Calu3 (cell line): ENCODE measurements at regions not wholly inside any gene's neighbourhood (a gene's known extent, or its start where the extent isn't known, plus 50 kb on each side); places are given as distances from the start of the nearest gene placed in this dataset.

Experiments
- BruUV-seq: library from RNA; stranded (reverse); fragments of 400-500 nt; replicated peaks from 2 replicates; lab custom pipeline; 2021; lab: Mats Ljungman, UMichigan
- CTCF ChIA-PET: fragments of 300-600 bp; sonication (Branson Sonifier 250); formaldehyde crosslinking; loops from one replicate; lab custom pipeline; 2022; ENCODE audit warnings: antibody characterized with exemption; lab: Charles Lee
- DNase-seq: peaks from one replicate; pipeline ENCODE4 v3.0.0; 2022
- H3K27ac Mint-ChIP-seq: one replicate; pipeline ENCODE4 v1.8.0; 2022; ENCODE audit warnings: mixed read lengths; ENCODE audit not compliant: unreplicated experiment
- H3K27me3 Mint-ChIP-seq: one replicate; pipeline ENCODE4 v1.8.0; 2022; ENCODE audit warnings: mixed read lengths; ENCODE audit not compliant: unreplicated experiment
- H3K36me3 Mint-ChIP-seq: one replicate; pipeline ENCODE4 v1.8.0; 2022; ENCODE audit warnings: mild to moderate bottlenecking, moderate library complexity, mixed read lengths; ENCODE audit not compliant: insufficient read depth, unreplicated experiment
- H3K4me1 Mint-ChIP-seq: one replicate; pipeline ENCODE4 v1.8.0; 2022; ENCODE audit warnings: mild to moderate bottlenecking, low read depth, mixed read lengths; ENCODE audit not compliant: unreplicated experiment
- H3K4me3 Mint-ChIP-seq: one replicate; pipeline ENCODE4 v1.8.0; 2022; ENCODE audit warnings: mild to moderate bottlenecking, low read depth, moderate library complexity, mixed read lengths; ENCODE audit not compliant: unreplicated experiment
- H3K9me3 Mint-ChIP-seq: one replicate; pipeline ENCODE4 v1.8.0; 2022; ENCODE audit warnings: low read depth, mixed read lengths; ENCODE audit not compliant: unreplicated experiment
- CTCF ChIP-seq: fragments of 200-600 bp; IDR thresholded peaks from one replicate; pipeline ENCODE4 v1.8.0; 2022; ENCODE audit warnings: antibody characterized with exemption; ENCODE audit not compliant: unreplicated experiment
- intact Hi-C: fragments of 100-400 bp; cut with micrococcal nuclease; formaldehyde crosslinking; loops from one replicate; pipeline ENCODE4 v1.10.0; 2022; ENCODE audit not compliant: unreplicated experiment

GRCh38 chr7:21253740-21254687 is 173.9 kb upstream of the SP4 start:
- no peak overlapping the region for H3K4me3 Mint-ChIP-seq
- H3K27me3 Mint-ChIP-seq = peaks cover 82% of the 10 kb centered on the region
- CTCF ChIA-PET = interaction anchor here (0.5 to 4.7 kb wide), 21 partner anchors 14 to 1540 kb away, joined by 3 to 39 read pairs (median 4); partner anchors contain the start of gene SP8
- DNase-seq = peak; percentile 77
- H3K27ac Mint-ChIP-seq = no peak overlapping the region
- peak; percentile 73 for TF ChIP-seq CTCF
- intact Hi-C loops = loop anchor here (1.0 to 10.0 kb wide), 4 partner anchors 177 to 477 kb away; no protein-coding TSS in a partner anchor
- H3K36me3 Mint-ChIP-seq = no peaks in the 10 kb centered on the region
- H3K9me3 Mint-ChIP-seq = no peaks in the 10 kb centered on the region
- no TSS peak for BruUV-seq
- no peaks in the 10 kb centered on the region for H3K4me1 Mint-ChIP-seq

GRCh38 chr7:21256310-21256877 is 171.5 kb upstream of the SP4 start:
- no TSS peak for BruUV-seq
- H3K9me3 Mint-ChIP-seq = no peaks in the 10 kb centered on the region

GRCh38 chr7:21260939-21261338 is 166.9 kb upstream of the SP4 start:
- H3K4me1 Mint-ChIP-seq = no peaks in the 10 kb centered on the region
- intact Hi-C loops = loop anchor here (1.0 to 10.0 kb wide), 6 partner anchors 106 to 824 kb away; no protein-coding TSS in a partner anchor
- H3K27me3 Mint-ChIP-seq = peaks cover 16% of the 10 kb centered on the region
- H3K27ac Mint-ChIP-seq = no peak overlapping the region
- no TSS peak for BruUV-seq
- no peak for DNase-seq
- no peak overlapping the region for H3K4me3 Mint-ChIP-seq
- no peak for TF ChIP-seq CTCF
- CTCF ChIA-PET = interaction anchor here (0.5 to 1.8 kb wide), 4 partner anchors 247 to 430 kb away, joined by 4 to 6 read pairs (median 4); no protein-coding TSS in a partner anchor
- no peaks in the 10 kb centered on the region for H3K9me3 Mint-ChIP-seq
- no peaks in the 10 kb centered on the region for H3K36me3 Mint-ChIP-seq

More at GRCh38 chr7:21256310-21256877, 171.5 kb upstream of the SP4 start:
- H3K27ac Mint-ChIP-seq = no peak overlapping the region
- intact Hi-C loops = loop anchor here (10.0 kb wide), 1 partner anchor 438 kb away; no protein-coding TSS in a partner anchor
- peak; percentile 67 for TF ChIP-seq CTCF
- peaks cover 61% of the 10 kb centered on the region for H3K27me3 Mint-ChIP-seq
- CTCF ChIA-PET = interaction anchor here (0.5 to 4.7 kb wide), 5 partner anchors 170 to 827 kb away, joined by 3 to 39 read pairs (median 4); no protein-coding TSS in a partner anchor
- peak; percentile 47 for DNase-seq
- H3K4me3 Mint-ChIP-seq = no peak overlapping the region
- H3K36me3 Mint-ChIP-seq = no peaks in the 10 kb centered on the region
- no peaks in the 10 kb centered on the region for H3K4me1 Mint-ChIP-seq
